ENCODE measurements at regions not wholly inside any gene's neighbourhood (a gene's known extent, or its start where the extent isn't known, plus 50 kb on each side); places are given as distances from the start of the nearest gene placed in this dataset.

GRCh38 chr13:72316716-72317115, 410.7 kb downstream of the MZT1 start:
- Histone ChIP-seq H3K4me3 (no peak overlapping the region), H3K9me3 (no peaks in the 10 kb centered on the region), H3K27me3 (no peaks in the 10 kb centered on the region), H3K36me3 (no peaks in the 10 kb centered on the region), H3K4me1 (no peaks in the 10 kb centered on the region), H3K27ac (no peak overlapping the region)
- no peak for DNase-seq (ENCODE audit: low spot score in 2 of 2)
- intact Hi-C loops (cut with DNase I), result no loop called here
- no peak for TF ChIP-seq CTCF (IDR thresholded peaks at IDR 0.05)

DNA sequence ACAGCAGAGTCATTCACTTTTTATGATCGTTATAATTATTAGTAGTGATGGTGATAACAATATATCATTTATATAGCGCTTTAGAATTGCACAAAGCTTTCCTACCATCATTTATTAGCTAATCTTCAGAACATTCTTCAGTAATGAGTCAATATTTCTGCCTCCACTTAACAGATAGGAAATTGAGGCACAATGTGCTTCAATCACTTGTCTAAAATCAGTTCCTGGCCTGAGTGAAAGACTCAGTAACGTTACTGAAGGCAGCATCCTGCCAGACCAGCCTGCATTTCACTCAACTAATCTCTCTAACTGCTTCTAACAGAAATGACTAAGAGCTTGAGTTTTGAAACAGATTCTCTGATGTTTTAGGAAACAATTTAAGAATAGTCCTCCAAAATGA, 412.1 kb downstream of the MZT1 start:
- H3K4me1 ChIP-seq, result no peaks in the 10 kb centered on the region
- H3K9me3 ChIP-seq, result no peaks in the 10 kb centered on the region
- no peaks in the 10 kb centered on the region for H3K27me3 ChIP-seq
- DNase-seq (ENCODE audit: low spot score in 2 of 2), result no peak
- intact Hi-C loops (cut with DNase I), result no loop called here
- no peak for TF ChIP-seq CTCF (IDR thresholded peaks at IDR 0.05)
- H3K27ac ChIP-seq, result no peak overlapping the region
- no peaks in the 10 kb centered on the region for H3K36me3 ChIP-seq
- no peak overlapping the region for H3K4me3 ChIP-seq

DNA sequence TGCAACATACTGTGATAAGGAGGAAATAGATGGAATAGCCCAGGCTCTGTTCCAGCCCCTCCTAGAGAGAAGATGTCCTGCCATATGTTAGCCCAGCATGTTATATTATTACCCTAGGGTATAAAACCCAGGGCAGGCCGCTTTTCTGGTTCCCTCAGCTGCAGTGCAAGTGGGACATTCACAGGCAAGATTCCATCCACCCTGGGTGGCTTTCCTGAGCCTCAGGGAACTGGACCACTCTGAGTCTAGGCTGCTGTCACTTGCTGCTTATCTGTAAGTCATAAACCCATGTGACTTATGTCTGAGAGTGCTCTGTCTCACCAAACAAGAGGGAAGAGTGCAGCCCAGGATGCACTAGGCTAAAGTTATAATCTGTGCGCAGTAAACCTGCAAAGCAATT, 413.2 kb downstream of the MZT1 start:
- Histone ChIP-seq H3K27ac (no peak overlapping the region), H3K36me3 (no peaks in the 10 kb centered on the region), H3K4me3 (no peak overlapping the region), H3K27me3 (no peaks in the 10 kb centered on the region), H3K9me3 (no peaks in the 10 kb centered on the region), H3K4me1 (no peaks in the 10 kb centered on the region)
- no peak for TF ChIP-seq CTCF (IDR thresholded peaks at IDR 0.05)
- DNase-seq (ENCODE audit: low spot score in 2 of 2), result no peak
- intact Hi-C loops (cut with DNase I), result no loop called here

DNA sequence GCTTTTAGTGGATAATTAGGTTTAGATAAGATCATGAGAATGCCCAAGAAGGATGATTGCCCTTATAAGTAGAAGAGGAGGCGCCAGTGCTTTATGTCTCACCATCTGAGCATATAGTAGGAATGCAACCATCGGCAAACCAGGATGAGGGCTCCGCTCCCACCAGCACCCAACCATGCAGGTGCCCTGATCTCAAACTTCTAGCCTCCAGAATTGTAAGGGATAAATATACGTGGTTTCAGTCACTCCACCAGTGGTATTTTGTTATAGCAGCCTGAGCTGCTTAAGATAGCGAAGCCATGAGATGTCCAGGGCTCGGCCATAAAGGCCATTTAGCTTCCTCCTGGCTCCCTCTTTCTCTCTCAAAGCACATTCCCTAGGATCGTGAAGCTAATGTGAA, 413.9 kb downstream of the MZT1 start:
- DNase-seq (ENCODE audit: low spot score in 2 of 2), result no peak

GRCh38 chr13:72303941-72304746, 423.3 kb downstream of the MZT1 start:
- no peak for DNase-seq (ENCODE audit: low spot score in 2 of 2)
- H3K27ac ChIP-seq, result no peak overlapping the region
- no peaks in the 10 kb centered on the region for H3K27me3 ChIP-seq
- no peak overlapping the region for H3K4me3 ChIP-seq
- H3K36me3 ChIP-seq, result no peaks in the 10 kb centered on the region
- H3K9me3 ChIP-seq, result no peaks in the 10 kb centered on the region
- TF ChIP-seq CTCF (IDR thresholded peaks at IDR 0.05), result no peak
- intact Hi-C loops (cut with DNase I), result no loop called here
- no peaks in the 10 kb centered on the region for H3K4me1 ChIP-seq

More for the DNA sequence above, 413.9 kb downstream of the MZT1 start:
- intact Hi-C loops (cut with DNase I), result no loop called here
- Histone ChIP-seq H3K9me3 (no peaks in the 10 kb centered on the region), H3K4me3 (no peak overlapping the region), H3K27ac (no peak overlapping the region), H3K27me3 (no peaks in the 10 kb centered on the region), H3K36me3 (no peaks in the 10 kb centered on the region), H3K4me1 (no peaks in the 10 kb centered on the region)
- no peak for TF ChIP-seq CTCF (IDR thresholded peaks at IDR 0.05)
